ENCODE measurements at regions not wholly inside any gene's neighbourhood (a gene's known extent, or its start where the extent isn't known, plus 50 kb on each side); places are given as distances from the start of the nearest gene placed in this dataset.

DNA sequence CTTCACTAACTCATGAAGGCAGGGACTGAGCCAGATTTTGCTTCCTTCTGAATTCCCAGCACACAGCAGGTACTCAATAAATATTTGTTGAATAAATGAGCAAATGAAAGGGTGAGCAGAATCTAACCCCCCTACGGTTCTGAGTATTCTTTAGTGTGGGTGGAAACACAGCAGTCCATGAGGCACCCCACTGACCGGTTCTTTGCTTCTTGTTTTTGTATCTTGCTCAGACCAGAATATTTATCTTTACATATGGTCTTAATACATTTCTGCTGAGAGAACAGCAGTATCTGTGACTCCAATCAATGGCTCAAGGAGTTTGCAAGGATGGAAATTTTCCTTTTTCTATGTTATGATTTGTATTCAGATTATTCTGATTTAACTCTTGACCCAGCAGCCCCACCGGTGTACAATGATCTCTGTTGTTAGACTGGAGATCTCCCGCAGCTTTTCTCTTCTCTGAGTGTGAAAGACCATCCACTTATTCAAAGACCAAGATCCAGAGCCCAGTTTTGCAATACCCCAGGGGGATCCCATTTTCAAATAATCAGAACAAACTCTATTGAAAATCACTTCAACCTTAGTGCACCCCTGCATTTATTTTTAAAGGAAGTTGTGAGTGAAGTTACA, 506.5 kb upstream of the TNP1 start:
- no peaks in the 10 kb centered on the region for H3K9me3 ChIP-seq (ENCODE audit: low read depth)
- H3K27ac ChIP-seq: peak overlapping the region; percentile 33
- H2AFZ ChIP-seq: no peak overlapping the region
- H3K4me2 ChIP-seq: no peak overlapping the region
- no peaks in the 10 kb centered on the region for H4K20me1 ChIP-seq (ENCODE audit: insufficient read depth, poor library complexity, severe bottlenecking)
- H3K27me3 ChIP-seq: no peaks in the 10 kb centered on the region
- H3K36me3 ChIP-seq (replicated peaks; ENCODE audit: insufficient read depth, low read depth): no peaks in the 10 kb centered on the region
- H3K4me3 ChIP-seq: no peak overlapping the region
- H3K4me1 ChIP-seq (ENCODE audit: insufficient read depth): peaks cover 24% of the 10 kb centered on the region
- H3K9me2 ChIP-seq (replicated peaks; ENCODE audit: insufficient read depth): no peaks in the 10 kb centered on the region
- DNase-seq (ENCODE audit: low spot score): no peak
- WGBS (ENCODE audit: low lambda C conversion rate, missing lambda C conversion rate): 62% methylated on average over 4 of the region's 4 CpGs
- TF ChIP-seq EZH2phosphoT487 (IDR thresholded peaks at IDR 0.05; ENCODE audit: low read depth, severe bottlenecking, unreplicated experiment) (no peak), EZH2 (IDR thresholded peaks at IDR 0.05; ENCODE audit: borderline replicate concordance) (no peak)
- TF ChIP-seq, protein P1, sequence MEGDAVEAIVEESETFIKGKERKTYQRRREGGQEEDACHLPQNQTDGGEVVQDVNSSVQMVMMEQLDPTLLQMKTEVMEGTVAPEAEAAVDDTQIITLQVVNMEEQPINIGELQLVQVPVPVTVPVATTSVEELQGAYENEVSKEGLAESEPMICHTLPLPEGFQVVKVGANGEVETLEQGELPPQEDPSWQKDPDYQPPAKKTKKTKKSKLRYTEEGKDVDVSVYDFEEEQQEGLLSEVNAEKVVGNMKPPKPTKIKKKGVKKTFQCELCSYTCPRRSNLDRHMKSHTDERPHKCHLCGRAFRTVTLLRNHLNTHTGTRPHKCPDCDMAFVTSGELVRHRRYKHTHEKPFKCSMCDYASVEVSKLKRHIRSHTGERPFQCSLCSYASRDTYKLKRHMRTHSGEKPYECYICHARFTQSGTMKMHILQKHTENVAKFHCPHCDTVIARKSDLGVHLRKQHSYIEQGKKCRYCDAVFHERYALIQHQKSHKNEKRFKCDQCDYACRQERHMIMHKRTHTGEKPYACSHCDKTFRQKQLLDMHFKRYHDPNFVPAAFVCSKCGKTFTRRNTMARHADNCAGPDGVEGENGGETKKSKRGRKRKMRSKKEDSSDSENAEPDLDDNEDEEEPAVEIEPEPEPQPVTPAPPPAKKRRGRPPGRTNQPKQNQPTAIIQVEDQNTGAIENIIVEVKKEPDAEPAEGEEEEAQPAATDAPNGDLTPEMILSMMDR (IDR thresholded peaks at IDR 0.05; ENCODE audit: poor library complexity): no peak
- H3K79me2 ChIP-seq: no peaks in the 10 kb centered on the region

DNA sequence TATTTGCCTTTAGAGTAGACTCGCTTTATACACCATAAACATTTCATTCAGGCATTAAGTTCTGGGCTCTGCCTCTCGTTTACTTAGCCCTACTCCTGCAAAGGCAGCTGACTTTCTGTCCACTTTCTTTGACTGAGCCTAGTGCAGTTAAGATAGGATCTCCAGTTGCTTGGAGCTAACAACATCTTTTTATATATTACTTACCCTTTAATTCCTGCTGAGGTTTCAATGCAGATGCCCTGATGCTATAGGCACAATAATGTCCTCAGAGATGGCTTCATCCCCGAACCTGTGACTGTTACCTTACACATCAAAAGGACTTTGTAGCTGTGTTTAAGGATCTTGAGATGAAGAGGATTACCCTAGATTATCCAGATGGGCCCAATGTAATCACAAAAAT, 505.8 kb upstream of the TNP1 start:
- WGBS (ENCODE audit: low lambda C conversion rate, missing lambda C conversion rate): 53% methylated on average over 3 of the region's 3 CpGs
- H3K27me3 ChIP-seq: no peaks in the 10 kb centered on the region
- H3K4me2 ChIP-seq: no peak overlapping the region
- DNase-seq (ENCODE audit: low spot score): no peak
- no peak overlapping the region for H3K27ac ChIP-seq
- TF ChIP-seq EZH2phosphoT487 (IDR thresholded peaks at IDR 0.05; ENCODE audit: low read depth, severe bottlenecking, unreplicated experiment): no peak
- TF ChIP-seq, protein P1 (IDR thresholded peaks at IDR 0.05; ENCODE audit: poor library complexity): no peak
- no peak for TF ChIP-seq EZH2 (IDR thresholded peaks at IDR 0.05; ENCODE audit: borderline replicate concordance)
- H3K9me2 ChIP-seq (replicated peaks; ENCODE audit: insufficient read depth): no peaks in the 10 kb centered on the region
- H3K36me3 ChIP-seq (replicated peaks; ENCODE audit: insufficient read depth, low read depth): no peaks in the 10 kb centered on the region
- H2AFZ ChIP-seq: no peak overlapping the region
- H3K4me1 ChIP-seq (ENCODE audit: insufficient read depth): peaks cover 29% of the 10 kb centered on the region
- H4K20me1 ChIP-seq (ENCODE audit: insufficient read depth, poor library complexity, severe bottlenecking): no peaks in the 10 kb centered on the region
- no peaks in the 10 kb centered on the region for H3K79me2 ChIP-seq
- no peaks in the 10 kb centered on the region for H3K9me3 ChIP-seq (ENCODE audit: low read depth)
- no peak overlapping the region for H3K4me3 ChIP-seq

DNA sequence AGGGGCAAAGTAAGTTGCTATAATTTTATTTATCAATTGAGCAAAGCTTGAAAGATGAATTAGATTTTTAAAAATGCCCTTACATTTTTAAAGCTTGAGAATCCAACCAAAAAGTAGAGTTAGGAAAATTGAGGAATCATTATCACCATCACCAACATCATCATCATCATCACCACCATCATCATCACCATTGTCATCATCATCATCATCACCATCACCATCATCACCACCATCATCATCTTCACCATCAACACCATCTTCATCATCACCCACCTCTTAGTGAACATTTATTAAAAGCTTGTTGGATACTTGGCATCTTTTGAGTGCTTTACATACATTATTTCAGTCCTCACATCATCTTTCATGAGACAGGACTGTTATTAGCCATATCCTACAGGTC, 504.4 kb upstream of the TNP1 start:
- Histone ChIP-seq H3K9me3 (ENCODE audit: low read depth) (no peaks in the 10 kb centered on the region), H3K36me3 (replicated peaks; ENCODE audit: insufficient read depth, low read depth) (no peaks in the 10 kb centered on the region), H3K79me2 (no peaks in the 10 kb centered on the region), H3K27ac (no peak overlapping the region), H4K20me1 (ENCODE audit: insufficient read depth, poor library complexity, severe bottlenecking) (no peaks in the 10 kb centered on the region), H3K4me3 (no peak overlapping the region), H2AFZ (no peak overlapping the region), H3K4me1 (ENCODE audit: insufficient read depth) (peaks cover 29% of the 10 kb centered on the region), H3K4me2 (no peak overlapping the region), H3K9me2 (replicated peaks; ENCODE audit: insufficient read depth) (no peaks in the 10 kb centered on the region), H3K27me3 (no peaks in the 10 kb centered on the region)
- DNase-seq (ENCODE audit: low spot score): no peak
- no peak for TF ChIP-seq EZH2 (IDR thresholded peaks at IDR 0.05; ENCODE audit: borderline replicate concordance)
- TF ChIP-seq, protein P1 (IDR thresholded peaks at IDR 0.05; ENCODE audit: poor library complexity): no peak

DNA sequence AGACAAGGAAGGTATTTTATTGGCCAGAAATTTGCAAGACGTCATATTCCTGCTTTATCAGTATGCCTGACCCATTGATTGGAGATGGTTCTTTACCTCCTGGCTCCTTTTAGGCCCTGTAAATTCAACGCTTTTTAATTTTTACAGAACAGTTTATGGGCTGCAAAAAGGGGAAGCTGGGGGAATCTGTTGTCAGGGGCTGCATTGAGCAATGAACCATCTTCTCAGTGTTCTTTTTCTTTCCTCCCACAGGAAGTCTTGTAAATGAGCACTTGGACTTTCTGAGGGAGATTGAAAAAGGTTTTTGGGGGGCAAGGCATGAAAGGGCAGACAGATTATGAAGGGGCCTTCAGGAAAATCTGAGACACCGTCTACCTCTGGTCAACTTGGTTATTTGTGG, 503.6 kb upstream of the TNP1 start:
- no peak overlapping the region for H2AFZ ChIP-seq
- no peaks in the 10 kb centered on the region for H3K9me2 ChIP-seq (replicated peaks; ENCODE audit: insufficient read depth)
- DNase-seq (ENCODE audit: low spot score): no peak
- 85% methylated on average over 3 of the region's 3 CpGs for WGBS (ENCODE audit: low lambda C conversion rate, missing lambda C conversion rate)
- no peaks in the 10 kb centered on the region for H3K36me3 ChIP-seq (replicated peaks; ENCODE audit: insufficient read depth, low read depth)
- H3K4me2 ChIP-seq: no peak overlapping the region
- H3K4me3 ChIP-seq: no peak overlapping the region
- no peaks in the 10 kb centered on the region for H3K27me3 ChIP-seq
- H3K79me2 ChIP-seq: no peaks in the 10 kb centered on the region
- peaks cover 29% of the 10 kb centered on the region for H3K4me1 ChIP-seq (ENCODE audit: insufficient read depth)
- no peak overlapping the region for H3K27ac ChIP-seq
- H3K9me3 ChIP-seq (ENCODE audit: low read depth): no peaks in the 10 kb centered on the region
- no peak for TF ChIP-seq EZH2 (IDR thresholded peaks at IDR 0.05; ENCODE audit: borderline replicate concordance)
- TF ChIP-seq, protein P1 (IDR thresholded peaks at IDR 0.05; ENCODE audit: poor library complexity): no peak
- TF ChIP-seq EZH2phosphoT487 (IDR thresholded peaks at IDR 0.05; ENCODE audit: low read depth, severe bottlenecking, unreplicated experiment): no peak
- no peaks in the 10 kb centered on the region for H4K20me1 ChIP-seq (ENCODE audit: insufficient read depth, poor library complexity, severe bottlenecking)
